ENCODE measurements at regions not wholly inside any gene's neighbourhood (a gene's known extent, or its start where the extent isn't known, plus 50 kb on each side); places are given as distances from the start of the nearest gene placed in this dataset.

- TF ChIP-seq EZH2phosphoT487 (IDR thresholded peaks at IDR 0.05) (no peak), CTCF (IDR thresholded peaks at IDR 0.05) (no peak), EZH2 (IDR thresholded peaks at IDR 0.05) (no peak)
Observed at GRCh38 chr12:77349689-77350370, 284.5 kb upstream of the E2F7 start.

Measured in neural progenitor cell (in vitro differentiated cells).